Mucosa of stomach (tissue), 1 donor: ENCODE measurements at regions not wholly inside any gene's neighbourhood (a gene's known extent, or its start where the extent isn't known, plus 50 kb on each side); places are given as distances from the start of the nearest gene placed in this dataset.

Source experiments
- H3K27me3 ChIP-seq: one replicate; pipeline ENCODE4 v1.7.0; 2013; ENCODE audit warnings: mild to moderate bottlenecking, low read length; ENCODE audit not compliant: control insufficient read depth, insufficient read depth
- H3K36me3 ChIP-seq: one replicate; pipeline ENCODE4 v1.7.0; 2013; ENCODE audit warnings: low read length; ENCODE audit not compliant: control insufficient read depth, insufficient read depth
- H3K4me1 ChIP-seq: one replicate; pipeline ENCODE4 v1.7.0; 2013; ENCODE audit warnings: mild to moderate bottlenecking, low read length; ENCODE audit not compliant: control insufficient read depth, insufficient read depth
- H3K4me3 ChIP-seq: one replicate; pipeline ENCODE4 v1.7.0; 2013; ENCODE audit warnings: low read length
- H3K9ac ChIP-seq: one replicate; pipeline ENCODE4 v1.7.0; 2013; ENCODE audit warnings: mild to moderate bottlenecking, low read length, moderate library complexity
- H3K9me3 ChIP-seq: one replicate; pipeline ENCODE4 v1.7.0; 2013; ENCODE audit warnings: mild to moderate bottlenecking, low read length, moderate library complexity; ENCODE audit not compliant: control insufficient read depth
- donor health status: Pancreatic carcinoma.

GRCh38 chrX:4253092-4253491 is 539.6 kb upstream of the PRKX start:
- Histone ChIP-seq H3K36me3 (no peaks in the 10 kb centered on the region), H3K4me1 (no peaks in the 10 kb centered on the region), H3K4me3 (no peak overlapping the region), H3K27me3 (no peaks in the 10 kb centered on the region), H3K9ac (no peak overlapping the region), H3K9me3 (no peaks in the 10 kb centered on the region)

DNA sequence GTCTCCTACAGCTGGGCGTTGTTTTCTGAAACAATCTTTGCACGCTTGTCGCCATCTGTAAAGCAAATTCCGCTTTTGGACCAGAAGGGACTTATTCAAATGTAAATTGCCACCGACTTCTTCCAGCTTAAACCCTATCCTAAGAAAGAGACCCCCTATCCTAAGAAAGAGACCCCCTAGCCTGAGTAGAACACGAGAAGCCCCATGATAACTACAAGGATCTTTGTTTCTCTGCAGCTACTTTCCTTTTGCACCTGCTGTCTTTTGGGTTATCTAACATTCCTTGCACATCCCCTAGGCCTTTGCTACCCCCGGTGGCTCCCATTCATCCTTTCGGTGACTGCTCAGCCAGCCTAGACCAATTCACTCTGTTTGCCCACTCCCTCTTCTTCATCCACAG is 536.0 kb upstream of the PRKX start:
- Histone ChIP-seq H3K27me3 (no peaks in the 10 kb centered on the region), H3K4me3 (no peak overlapping the region), H3K4me1 (no peaks in the 10 kb centered on the region), H3K36me3 (no peaks in the 10 kb centered on the region), H3K9me3 (no peaks in the 10 kb centered on the region), H3K9ac (no peak overlapping the region)

GRCh38 chrX:4243759-4244158 is 530.3 kb upstream of the PRKX start:
- Histone ChIP-seq H3K9me3 (no peaks in the 10 kb centered on the region), H3K36me3 (no peaks in the 10 kb centered on the region), H3K27me3 (no peaks in the 10 kb centered on the region), H3K4me3 (no peak overlapping the region), H3K9ac (no peak overlapping the region), H3K4me1 (no peaks in the 10 kb centered on the region)

DNA sequence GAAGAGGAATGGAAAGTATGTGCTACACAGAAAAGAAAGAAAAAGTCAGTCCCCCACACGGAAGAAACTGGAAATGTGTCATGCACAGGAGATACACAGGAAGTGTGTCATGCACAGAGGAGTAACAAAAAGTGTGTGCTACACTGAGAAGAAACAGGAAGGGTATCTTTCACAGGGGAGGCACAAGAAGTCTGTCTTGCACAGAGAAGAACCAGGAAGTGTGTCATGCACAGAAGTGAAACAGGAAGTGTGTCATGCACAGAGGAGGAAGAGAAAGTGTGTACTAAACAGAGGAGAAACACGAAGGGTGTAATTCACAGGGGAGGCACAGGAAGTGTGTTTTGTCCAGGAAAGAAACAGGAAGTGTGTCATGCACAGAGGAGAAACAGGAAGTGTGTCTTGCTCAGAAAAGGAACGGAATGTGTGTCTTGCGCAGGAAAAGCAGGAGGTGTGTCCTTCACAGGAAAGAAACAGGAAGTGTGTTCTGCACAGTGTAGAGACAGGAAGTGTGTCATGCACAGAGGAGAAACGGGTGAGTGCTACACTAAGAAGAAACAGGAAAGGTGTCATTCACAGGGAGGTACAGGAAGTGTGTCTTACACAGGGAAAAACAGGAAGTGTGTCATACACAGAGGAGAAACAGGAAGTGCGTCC is 527.2 kb upstream of the PRKX start:
- Histone ChIP-seq H3K4me3 (no peak overlapping the region), H3K36me3 (no peaks in the 10 kb centered on the region), H3K27me3 (no peaks in the 10 kb centered on the region), H3K9me3 (no peaks in the 10 kb centered on the region), H3K4me1 (no peaks in the 10 kb centered on the region), H3K9ac (no peak overlapping the region)

- Histone ChIP-seq H3K4me1 (no peaks in the 10 kb centered on the region), H3K27me3 (no peaks in the 10 kb centered on the region), H3K4me3 (no peak overlapping the region), H3K9ac (no peak overlapping the region), H3K36me3 (no peaks in the 10 kb centered on the region), H3K9me3 (no peaks in the 10 kb centered on the region)
These were observed 526.4 kb upstream of the PRKX start for GRCh38 chrX:4239650-4240540.

DNA sequence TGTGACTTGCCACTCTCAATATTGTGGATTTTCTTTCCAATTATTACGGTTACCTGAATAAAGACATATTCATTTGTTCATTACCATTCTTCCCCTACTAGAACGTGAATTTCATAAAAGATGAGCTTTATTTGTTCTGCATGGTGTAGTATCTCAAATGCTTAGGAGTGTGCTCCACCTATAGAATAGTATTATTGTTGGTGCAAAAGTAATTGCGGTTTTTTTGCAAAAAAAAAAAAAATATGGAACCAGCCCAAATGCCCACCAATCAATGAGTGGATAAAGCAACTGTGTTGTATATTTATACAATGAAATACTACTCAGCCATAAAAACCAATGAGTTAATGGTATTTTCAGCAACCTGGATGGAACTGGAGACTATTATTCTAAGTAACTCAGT is 525.5 kb upstream of the PRKX start:
- H3K4me3 ChIP-seq, result no peak overlapping the region

GRCh38 chrX:4225086-4225485 is 511.6 kb upstream of the PRKX start:
- Histone ChIP-seq H3K36me3 (no peaks in the 10 kb centered on the region), H3K4me3 (no peak overlapping the region), H3K9ac (no peak overlapping the region), H3K4me1 (no peaks in the 10 kb centered on the region), H3K9me3 (no peaks in the 10 kb centered on the region), H3K27me3 (no peaks in the 10 kb centered on the region)

More for the DNA sequence above, 525.5 kb upstream of the PRKX start:
- no peaks in the 10 kb centered on the region for H3K27me3 ChIP-seq
- no peaks in the 10 kb centered on the region for H3K36me3 ChIP-seq
- H3K9ac ChIP-seq, result no peak overlapping the region
- H3K4me1 ChIP-seq, result no peaks in the 10 kb centered on the region
- H3K9me3 ChIP-seq, result no peaks in the 10 kb centered on the region

GRCh38 chrX:4206941-4207340 is 493.5 kb upstream of the PRKX start:
- Histone ChIP-seq H3K36me3 (no peaks in the 10 kb centered on the region), H3K9ac (no peak overlapping the region), H3K27me3 (no peaks in the 10 kb centered on the region), H3K9me3 (no peaks in the 10 kb centered on the region), H3K4me3 (no peak overlapping the region), H3K4me1 (no peaks in the 10 kb centered on the region)

GRCh38 chrX:4197971-4198370 is 484.5 kb upstream of the PRKX start:
- no peaks in the 10 kb centered on the region for H3K36me3 ChIP-seq
- no peak overlapping the region for H3K9ac ChIP-seq
- H3K9me3 ChIP-seq, result no peaks in the 10 kb centered on the region
- H3K4me3 ChIP-seq, result no peak overlapping the region
- no peaks in the 10 kb centered on the region for H3K4me1 ChIP-seq
- no peaks in the 10 kb centered on the region for H3K27me3 ChIP-seq

DNA sequence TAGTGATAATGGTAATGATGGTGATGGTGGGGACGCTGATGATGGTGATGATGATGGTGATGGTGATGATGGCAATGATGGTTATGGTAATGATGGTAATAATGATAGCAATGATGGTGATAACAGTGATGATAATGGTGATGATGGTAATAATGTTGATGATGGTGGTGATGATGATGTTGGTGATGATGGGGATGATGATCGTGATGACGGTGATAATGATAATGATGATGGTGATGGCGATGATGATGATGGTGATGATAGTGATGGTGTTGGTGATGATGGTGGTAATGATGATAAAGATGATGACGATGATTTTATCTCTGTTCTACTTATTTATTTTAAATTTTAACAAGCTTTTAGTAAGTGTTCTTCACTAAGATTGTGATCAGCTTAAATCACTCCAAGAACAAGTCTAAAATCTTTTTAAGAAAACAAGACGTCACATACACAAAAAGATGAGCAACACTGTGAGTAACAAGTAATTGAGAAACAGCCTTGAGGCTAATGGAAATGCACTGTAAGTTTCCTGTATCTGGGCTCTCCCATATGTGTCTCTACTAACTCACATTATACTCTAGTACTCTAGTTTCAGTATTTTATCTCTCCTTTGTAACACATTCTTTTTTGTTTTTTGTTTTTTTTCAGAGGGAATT is 480.2 kb upstream of the PRKX start:
- Histone ChIP-seq H3K36me3 (no peaks in the 10 kb centered on the region), H3K4me1 (no peaks in the 10 kb centered on the region)

GRCh38 chrX:4186331-4186730 is 472.9 kb upstream of the PRKX start:
- no peaks in the 10 kb centered on the region for H3K9me3 ChIP-seq
- H3K9ac ChIP-seq, result no peak overlapping the region
- H3K4me1 ChIP-seq, result no peaks in the 10 kb centered on the region
- no peaks in the 10 kb centered on the region for H3K27me3 ChIP-seq
- H3K36me3 ChIP-seq, result no peaks in the 10 kb centered on the region
- H3K4me3 ChIP-seq, result no peak overlapping the region

More for the DNA sequence above, 480.2 kb upstream of the PRKX start:
- Histone ChIP-seq H3K27me3 (no peaks in the 10 kb centered on the region), H3K9ac (no peak overlapping the region), H3K4me3 (no peak overlapping the region), H3K9me3 (no peaks in the 10 kb centered on the region)

GRCh38 chrX:4185086-4185485 is 471.6 kb upstream of the PRKX start:
- Histone ChIP-seq H3K4me3 (no peak overlapping the region), H3K27me3 (no peaks in the 10 kb centered on the region), H3K9me3 (no peaks in the 10 kb centered on the region), H3K9ac (no peak overlapping the region), H3K36me3 (no peaks in the 10 kb centered on the region), H3K4me1 (no peaks in the 10 kb centered on the region)
